HL-60 (cell line): ENCODE measurements at regions not wholly inside any gene's neighbourhood (a gene's known extent, or its start where the extent isn't known, plus 50 kb on each side); places are given as distances from the start of the nearest gene placed in this dataset.

Source experiments
- POLR2AphosphoS5 ChIP-seq: IDR thresholded peaks from 2 replicates; pipeline ENCODE4 v1.6.1; 2012; ENCODE audit warnings: low read depth
- TF ChIP-seq, protein P1 (sequence below): IDR thresholded peaks from one replicate; pipeline ENCODE4 v1.5.1; 2011; ENCODE audit warnings: low read length, control low read depth, inconsistent platforms; ENCODE audit not compliant: insufficient read depth

DNA sequence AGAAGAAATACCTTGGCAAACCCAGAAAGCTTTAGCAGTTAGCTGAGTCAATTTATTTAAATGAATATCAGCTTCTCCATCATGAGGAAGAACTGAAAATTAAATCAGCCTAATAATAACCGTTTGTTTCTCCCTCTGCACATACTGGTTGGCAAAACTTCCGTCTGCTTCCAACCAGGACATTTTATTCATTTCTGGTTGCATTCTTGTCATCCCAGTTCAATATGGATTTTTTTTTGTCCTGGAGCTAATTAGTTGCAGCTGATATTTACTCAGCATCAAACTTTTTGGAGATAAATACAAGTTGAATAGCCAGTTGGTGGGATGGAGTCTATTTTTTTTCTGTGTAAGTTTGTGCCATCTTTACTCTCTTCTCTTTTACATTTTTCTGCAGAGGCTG is 126.5 kb upstream of the GDNF start:
- TF ChIP-seq, protein P1, sequence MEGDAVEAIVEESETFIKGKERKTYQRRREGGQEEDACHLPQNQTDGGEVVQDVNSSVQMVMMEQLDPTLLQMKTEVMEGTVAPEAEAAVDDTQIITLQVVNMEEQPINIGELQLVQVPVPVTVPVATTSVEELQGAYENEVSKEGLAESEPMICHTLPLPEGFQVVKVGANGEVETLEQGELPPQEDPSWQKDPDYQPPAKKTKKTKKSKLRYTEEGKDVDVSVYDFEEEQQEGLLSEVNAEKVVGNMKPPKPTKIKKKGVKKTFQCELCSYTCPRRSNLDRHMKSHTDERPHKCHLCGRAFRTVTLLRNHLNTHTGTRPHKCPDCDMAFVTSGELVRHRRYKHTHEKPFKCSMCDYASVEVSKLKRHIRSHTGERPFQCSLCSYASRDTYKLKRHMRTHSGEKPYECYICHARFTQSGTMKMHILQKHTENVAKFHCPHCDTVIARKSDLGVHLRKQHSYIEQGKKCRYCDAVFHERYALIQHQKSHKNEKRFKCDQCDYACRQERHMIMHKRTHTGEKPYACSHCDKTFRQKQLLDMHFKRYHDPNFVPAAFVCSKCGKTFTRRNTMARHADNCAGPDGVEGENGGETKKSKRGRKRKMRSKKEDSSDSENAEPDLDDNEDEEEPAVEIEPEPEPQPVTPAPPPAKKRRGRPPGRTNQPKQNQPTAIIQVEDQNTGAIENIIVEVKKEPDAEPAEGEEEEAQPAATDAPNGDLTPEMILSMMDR, result no peak
- TF ChIP-seq POLR2AphosphoS5, result no peak
